HG03457 (cell line): ENCODE measurements at regions not wholly inside any gene's neighbourhood (a gene's known extent, or its start where the extent isn't known, plus 50 kb on each side); places are given as distances from the start of the nearest gene placed in this dataset.

Experiments used
- ATAC-seq: cut with Tn5 transposase; IDR thresholded peaks from one replicate; pipeline ENCODE4 v1.9.1; 2021; ENCODE audit warnings: moderate number of reproducible peaks; ENCODE audit not compliant: unreplicated experiment

- no peak for ATAC-seq
Observed at GRCh38 chr15:79656151-79657000, 224.2 kb downstream of the MINAR1 start.

- no peak for ATAC-seq
Observed at GRCh38 chr15:79657722-79658121, 225.6 kb downstream of the MINAR1 start.

GRCh38 chr15:79659691-79660090 lies 227.6 kb downstream of the MINAR1 start:
- no peak for ATAC-seq

GRCh38 chr15:79661411-79661810 lies 229.3 kb downstream of the MINAR1 start:
- ATAC-seq: no peak

- ATAC-seq: no peak
Observed at GRCh38 chr15:79673416-79674123, 223.2 kb downstream of the MTHFS start.

- no peak for ATAC-seq
Observed at GRCh38 chr15:79674124-79674465, 222.7 kb downstream of the MTHFS start.

GRCh38 chr15:79675982-79676381 lies 220.8 kb downstream of the MTHFS start:
- no peak for ATAC-seq

- ATAC-seq: no peak
Observed at GRCh38 chr15:79676621-79677020, 220.2 kb downstream of the MTHFS start.

- ATAC-seq: no peak
Observed at GRCh38 chr15:79677241-79677640, 219.6 kb downstream of the MTHFS start.

GRCh38 chr15:79678032-79678701 lies 218.6 kb downstream of the MTHFS start:
- no peak for ATAC-seq

- ATAC-seq: no peak
Observed at GRCh38 chr15:79680720-79681119, 216.1 kb downstream of the MTHFS start.

GRCh38 chr15:79682285-79682684 lies 214.5 kb downstream of the MTHFS start:
- no peak for ATAC-seq

- ATAC-seq: no peak
Observed at GRCh38 chr15:79682851-79683288, 213.9 kb downstream of the MTHFS start.

GRCh38 chr15:79689030-79689429 lies 207.8 kb downstream of the MTHFS start:
- no peak for ATAC-seq

GRCh38 chr15:79700951-79701480 lies 195.8 kb downstream of the MTHFS start:
- ATAC-seq: no peak

- no peak for ATAC-seq
Observed at GRCh38 chr15:79702621-79703020, 194.2 kb downstream of the MTHFS start.

GRCh38 chr15:79721256-79721655 lies 175.6 kb downstream of the MTHFS start:
- no peak for ATAC-seq

GRCh38 chr15:79724312-79724711 lies 172.5 kb downstream of the MTHFS start:
- ATAC-seq: no peak

GRCh38 chr15:79724804-79725203 lies 172.0 kb downstream of the MTHFS start:
- ATAC-seq: no peak

- no peak for ATAC-seq
Observed at GRCh38 chr15:79728867-79729266, 167.9 kb downstream of the MTHFS start.

- ATAC-seq: no peak
Observed at GRCh38 chr15:79736435-79737000, 160.3 kb downstream of the MTHFS start.
